ENCODE measurements at regions not wholly inside any gene's neighbourhood (a gene's known extent, or its start where the extent isn't known, plus 50 kb on each side); places are given as distances from the start of the nearest gene placed in this dataset.

DNA sequence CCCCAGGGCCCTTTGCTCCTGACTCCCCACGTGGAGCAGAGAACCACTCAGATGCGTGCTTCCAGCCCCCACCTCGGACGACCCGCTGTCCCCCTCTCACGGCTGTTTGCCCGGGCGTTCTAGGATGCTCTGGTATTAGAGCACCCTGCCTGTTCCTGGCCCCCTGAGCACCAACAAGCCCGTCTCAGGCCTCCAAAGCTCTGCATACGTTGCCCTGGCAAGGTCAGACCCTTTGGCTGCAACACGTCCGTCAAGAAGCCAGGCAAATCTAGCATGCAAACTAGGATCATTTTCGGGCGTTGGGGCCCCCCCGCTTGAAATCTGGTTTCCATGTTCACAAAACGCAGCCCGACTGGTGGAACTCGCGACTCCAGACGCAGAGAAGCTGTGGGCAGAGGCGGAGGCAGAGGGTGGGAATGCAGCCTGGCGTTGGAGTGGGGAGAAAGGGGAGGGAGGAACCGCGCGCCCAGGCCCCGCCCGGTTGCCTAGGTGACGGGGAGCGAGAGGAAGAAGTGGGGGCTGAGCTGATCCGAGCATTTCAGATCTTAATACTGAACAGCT is 86.2 kb upstream of the PIAS1 start:
- TF ChIP-seq POLR2A (IDR thresholded peaks at IDR 0.05; ENCODE audit: low read length), result no peak
- no peak for TF ChIP-seq GATA1 (IDR thresholded peaks at IDR 0.05; ENCODE audit: low read depth, low read length)

Measured in erythroblast (primary cell).